ENCODE measurements at regions not wholly inside any gene's neighbourhood (a gene's known extent, or its start where the extent isn't known, plus 50 kb on each side); places are given as distances from the start of the nearest gene placed in this dataset.

- no peak overlapping the region for H3K27ac Mint-ChIP-seq
- H3K27me3 Mint-ChIP-seq (ENCODE audit: insufficient read depth): no peaks in the 10 kb centered on the region
- no peak overlapping the region for H3K9ac ChIP-seq (ENCODE audit: extremely low read depth, low read length, poor library complexity, severe bottlenecking)
- no peaks in the 10 kb centered on the region for H3K9me3 Mint-ChIP-seq
- WGBS, 2 experiments (ENCODE audit: insufficient coverage in 1 of 2, insufficient read length in 1 of 2): 93 to 94% methylated on average over 2 to 4 of the region's 5 CpGs
- no peak overlapping the region for H3K4me3 ChIP-seq (ENCODE audit: low read length)
- no peak for DNase-seq
- TF ChIP-seq CTCF (conservative IDR thresholded peaks at IDR 0.05): no peak
- no peak overlapping the region for H3K4me3 Mint-ChIP-seq
- H3K4me1 Mint-ChIP-seq: peaks cover 9% of the 10 kb centered on the region
- peaks cover 8% of the 10 kb centered on the region for H3K4me1 ChIP-seq (ENCODE audit: control insufficient read depth, insufficient read depth, low read length)
- no peak overlapping the region for H3K27ac ChIP-seq (ENCODE audit: low read depth, low read length)
- no peaks in the 10 kb centered on the region for H3K9me3 ChIP-seq (ENCODE audit: control insufficient read depth, low read length)
- no peaks in the 10 kb centered on the region for H3K36me3 Mint-ChIP-seq (ENCODE audit: low read depth)
- H3K36me3 ChIP-seq (ENCODE audit: control insufficient read depth, insufficient read depth, low read length): no peaks in the 10 kb centered on the region
- no peaks in the 10 kb centered on the region for H3K27me3 ChIP-seq (ENCODE audit: control insufficient read depth, insufficient read depth, low read length, poor library complexity, severe bottlenecking)
Observed at GRCh38 chr3:20528180-20528770, 342.3 kb upstream of the SGO1 start.

- Histone ChIP-seq H3K9me3 (ENCODE audit: control insufficient read depth, low read length) (no peaks in the 10 kb centered on the region), H3K4me1 (ENCODE audit: control insufficient read depth, insufficient read depth, low read length) (peaks cover 8% of the 10 kb centered on the region), H3K36me3 (ENCODE audit: control insufficient read depth, insufficient read depth, low read length) (no peaks in the 10 kb centered on the region), H3K27me3 (ENCODE audit: control insufficient read depth, insufficient read depth, low read length, poor library complexity, severe bottlenecking) (no peaks in the 10 kb centered on the region), H3K27ac (ENCODE audit: low read depth, low read length) (no peak overlapping the region), H3K9ac (ENCODE audit: extremely low read depth, low read length, poor library complexity, severe bottlenecking) (no peak overlapping the region), H3K4me3 (ENCODE audit: low read length) (no peak overlapping the region)
- Mint-ChIP-seq H3K4me3 (no peak overlapping the region), H3K4me1 (peaks cover 9% of the 10 kb centered on the region), H3K9me3 (no peaks in the 10 kb centered on the region), H3K36me3 (ENCODE audit: low read depth) (no peaks in the 10 kb centered on the region), H3K27ac (no peak overlapping the region), H3K27me3 (ENCODE audit: insufficient read depth) (no peaks in the 10 kb centered on the region)
- 89 to 100% methylated on average over 1 of the region's 1 CpG for WGBS, 2 experiments (ENCODE audit: insufficient coverage in 1 of 2, insufficient read length in 1 of 2)
- DNase-seq: no peak
- no peak for TF ChIP-seq CTCF (conservative IDR thresholded peaks at IDR 0.05)
Observed at GRCh38 chr3:20527368-20527767, 341.4 kb upstream of the SGO1 start.

GRCh38 chr3:20524328-20524727 is 338.3 kb upstream of the SGO1 start:
- no peaks in the 10 kb centered on the region for H3K9me3 Mint-ChIP-seq
- Histone ChIP-seq H3K4me1 (ENCODE audit: control insufficient read depth, insufficient read depth, low read length) (peaks cover 7% of the 10 kb centered on the region), H3K9ac (ENCODE audit: extremely low read depth, low read length, poor library complexity, severe bottlenecking) (no peak overlapping the region), H3K36me3 (ENCODE audit: control insufficient read depth, insufficient read depth, low read length) (no peaks in the 10 kb centered on the region), H3K4me3 (ENCODE audit: low read length) (no peak overlapping the region), H3K27ac (ENCODE audit: low read depth, low read length) (no peak overlapping the region), H3K27me3 (ENCODE audit: control insufficient read depth, insufficient read depth, low read length, poor library complexity, severe bottlenecking) (no peaks in the 10 kb centered on the region), H3K9me3 (ENCODE audit: control insufficient read depth, low read length) (no peaks in the 10 kb centered on the region)
- DNase-seq: no peak
- no peaks in the 10 kb centered on the region for H3K36me3 Mint-ChIP-seq (ENCODE audit: low read depth)
- H3K4me3 Mint-ChIP-seq: no peak overlapping the region
- H3K27ac Mint-ChIP-seq: no peak overlapping the region
- no peak for TF ChIP-seq CTCF (conservative IDR thresholded peaks at IDR 0.05)
- H3K27me3 Mint-ChIP-seq (ENCODE audit: insufficient read depth): no peaks in the 10 kb centered on the region
- H3K4me1 Mint-ChIP-seq: peaks cover 9% of the 10 kb centered on the region

Data from endodermal cell (in vitro differentiated cells).